NOMO-1 treated with dmso at 0.1 percent for 144 hours (cell line): ENCODE measurements at regions not wholly inside any gene's neighbourhood (a gene's known extent, or its start where the extent isn't known, plus 50 kb on each side); places are given as distances from the start of the nearest gene placed in this dataset.

Experiments
- DNase-seq: peaks from one replicate; lab custom pipeline; 2025; ENCODE audit not compliant: unreplicated experiment; lab: John Stamatoyannopoulos, UW

DNA sequence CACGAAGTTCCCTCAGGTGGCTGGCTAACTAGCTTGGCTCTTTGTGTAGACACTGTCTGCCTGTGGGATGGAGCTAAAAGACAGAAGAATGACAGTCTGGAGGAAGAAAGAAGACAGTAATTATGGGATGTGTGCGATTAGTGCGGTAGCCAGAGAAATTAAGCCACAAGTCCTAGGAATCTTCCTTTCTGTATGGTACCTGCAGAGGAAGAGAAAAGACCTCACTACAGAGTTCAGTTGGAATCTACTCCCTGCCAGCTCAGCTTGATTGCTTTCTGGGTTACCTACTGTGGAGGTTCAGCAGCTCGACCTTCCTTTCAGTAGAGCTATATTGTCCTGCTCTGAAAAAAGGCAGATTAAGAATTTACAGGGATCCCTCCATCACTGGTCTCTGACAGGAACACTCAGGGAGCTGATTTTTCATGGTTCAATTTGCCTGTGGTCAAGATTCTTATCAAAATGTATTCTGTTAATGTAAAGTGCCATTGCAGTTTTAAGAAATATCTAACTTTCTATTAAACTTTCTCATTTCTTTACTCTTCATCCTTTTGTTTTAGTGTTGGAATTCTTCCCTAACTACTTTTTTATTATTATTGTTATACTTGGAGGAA lies 187.2 kb downstream of the CENPW start:
- DNase-seq: no peak

- no peak for DNase-seq
Measured at GRCh38 chr6:126529637-126530362, 189.9 kb downstream of the CENPW start.

- no peak for DNase-seq
Measured at GRCh38 chr6:126530775-126531174, 190.9 kb downstream of the CENPW start.

DNA sequence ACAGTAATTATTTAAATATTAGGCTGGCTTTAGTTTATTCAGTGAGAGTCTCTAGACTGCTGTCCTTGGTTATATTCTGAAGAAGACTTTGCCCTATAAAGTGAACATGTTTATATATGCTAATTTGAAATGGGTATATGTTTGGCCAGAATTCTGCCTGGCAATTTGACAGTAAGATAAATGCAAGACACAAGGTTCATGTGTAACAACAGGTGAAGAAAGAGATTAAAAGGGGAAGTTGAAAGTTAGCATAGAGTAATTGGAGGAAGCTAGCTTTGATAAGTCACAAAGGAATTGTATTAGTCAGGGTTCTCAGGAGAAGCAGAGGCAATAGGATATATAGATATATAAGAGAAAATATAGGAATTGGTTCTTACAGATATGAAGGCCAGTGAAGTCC lies 191.4 kb downstream of the CENPW start:
- no peak for DNase-seq

DNA sequence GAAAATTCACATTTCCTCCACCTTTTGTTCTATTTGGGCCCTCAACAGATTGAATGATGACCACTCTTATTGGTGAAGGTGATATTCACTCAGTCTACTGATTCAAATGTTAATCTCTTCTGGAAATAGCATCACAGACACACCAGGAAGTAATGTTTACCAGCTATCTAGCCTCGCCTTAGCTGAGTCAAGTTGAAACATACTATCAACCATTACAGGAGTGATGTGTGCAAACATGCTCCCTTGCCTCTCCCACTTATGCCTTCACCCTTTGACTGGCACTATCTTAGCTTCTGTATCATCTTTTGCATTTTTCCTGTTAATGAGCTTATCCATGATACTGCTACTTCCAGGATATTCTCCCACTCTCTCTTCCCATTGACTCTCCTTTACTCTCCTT lies 191.9 kb downstream of the CENPW start:
- no peak for DNase-seq

- no peak for DNase-seq
Measured at GRCh38 chr6:126534401-126534800, 194.5 kb downstream of the CENPW start.

GRCh38 chr6:126535138-126535537 lies 195.2 kb downstream of the CENPW start:
- DNase-seq: no peak

DNA sequence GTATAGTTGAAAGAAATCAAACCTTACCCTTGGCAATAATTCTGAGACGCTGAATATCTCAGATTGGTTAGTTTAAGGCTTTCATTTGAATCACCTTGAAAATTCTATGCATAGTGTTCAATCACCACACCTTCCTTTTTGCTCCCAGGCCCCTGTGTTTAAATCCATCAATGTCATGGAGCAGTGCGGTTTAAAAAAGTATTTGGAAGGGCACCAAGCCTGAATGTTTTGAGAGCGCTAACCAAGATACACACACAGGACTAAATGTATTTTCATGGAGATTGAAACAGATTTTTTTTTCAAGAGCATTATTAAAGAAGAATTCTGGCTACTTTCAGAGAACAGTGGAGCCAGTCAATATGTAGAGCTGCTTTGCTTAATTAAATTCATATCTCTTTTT lies 195.7 kb downstream of the CENPW start:
- DNase-seq: no peak

- DNase-seq: no peak
Measured at GRCh38 chr6:126537061-126537816, 197.3 kb downstream of the CENPW start.

- no peak for DNase-seq
Measured at GRCh38 chr6:126539022-126539421, 199.1 kb downstream of the CENPW start.

DNA sequence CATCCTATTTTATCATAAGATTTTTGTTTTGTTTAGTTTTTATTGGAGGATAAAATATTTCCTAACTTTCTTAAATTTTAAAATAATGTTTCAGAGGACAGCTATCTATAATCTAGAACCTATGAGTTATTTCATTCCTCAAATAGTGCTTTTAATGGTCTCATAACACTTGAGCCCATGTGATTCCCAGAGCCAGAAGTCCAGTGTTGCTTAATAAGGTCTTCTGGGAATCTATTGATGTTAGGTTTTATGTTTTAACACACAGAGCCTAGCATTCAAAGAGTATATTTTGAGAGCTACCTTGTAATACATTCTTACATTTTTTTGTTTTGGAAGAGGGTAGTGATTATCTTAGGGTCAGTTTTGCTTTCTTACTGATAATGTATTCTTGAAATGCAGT lies 200.2 kb downstream of the CENPW start:
- DNase-seq: no peak

DNA sequence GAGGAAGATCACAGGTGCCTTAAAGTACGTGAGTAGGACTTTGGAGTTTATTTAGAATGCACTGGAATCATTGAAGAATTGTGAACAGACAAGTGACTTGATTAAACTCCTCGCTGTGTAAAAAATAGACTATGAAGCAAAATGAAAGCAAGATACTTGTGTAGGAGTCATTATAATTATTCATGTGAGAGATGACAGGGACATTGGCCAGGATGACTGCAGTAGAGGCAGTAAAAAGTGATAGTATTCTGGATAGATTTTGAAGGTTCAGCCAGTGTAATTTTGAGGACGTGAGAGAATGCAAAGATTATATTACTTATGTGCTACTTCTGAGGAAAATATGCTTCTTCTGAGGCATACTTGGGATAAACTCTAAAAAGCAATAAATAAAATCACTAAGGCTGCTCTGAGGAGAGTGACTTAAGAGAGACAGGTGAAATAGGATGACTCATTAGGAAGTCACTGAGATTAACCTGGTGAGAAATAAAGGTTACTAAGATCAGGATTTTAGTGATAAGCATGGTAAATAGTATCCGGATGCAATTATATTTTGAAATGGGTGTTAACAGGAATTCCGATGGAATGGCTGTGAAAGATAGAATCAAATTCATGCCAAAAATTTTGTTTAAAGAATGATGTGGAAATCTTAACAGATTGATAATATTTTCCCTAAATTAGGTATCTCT lies 202.0 kb downstream of the CENPW start:
- no peak for DNase-seq

DNA sequence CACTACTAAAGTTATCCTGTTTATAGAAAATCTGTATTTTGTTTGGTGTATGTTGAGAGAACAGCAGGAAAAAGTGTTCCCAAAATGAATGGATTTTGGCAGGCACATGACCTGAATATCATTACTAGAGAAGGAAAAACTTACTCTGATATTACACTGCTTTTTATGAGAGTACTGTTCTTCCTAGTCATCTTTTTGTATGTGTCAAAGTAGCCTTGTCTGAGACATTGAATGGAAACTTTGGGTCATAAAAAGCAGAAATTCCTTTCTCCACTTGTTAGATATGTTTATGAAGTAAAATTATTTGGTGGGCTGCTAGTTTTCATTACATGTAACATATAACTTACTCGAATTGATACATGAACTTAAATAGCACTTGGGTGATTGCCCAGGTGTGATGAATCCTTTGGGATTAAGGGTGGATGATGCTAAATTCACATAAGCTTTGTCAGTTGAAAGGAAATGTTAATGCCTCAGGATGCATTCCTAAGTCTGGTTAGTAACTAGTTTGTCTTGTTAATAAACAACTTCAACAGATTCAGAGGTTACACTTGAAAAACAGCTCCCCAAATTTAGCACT lies 206.7 kb downstream of the CENPW start:
- no peak for DNase-seq

- DNase-seq: no peak
Measured at GRCh38 chr6:126548300-126548699, 208.4 kb downstream of the CENPW start.

GRCh38 chr6:126550323-126550722 lies 210.4 kb downstream of the CENPW start:
- DNase-seq: no peak

- no peak for DNase-seq
Measured at GRCh38 chr6:126551832-126552231, 211.9 kb downstream of the CENPW start.

DNA sequence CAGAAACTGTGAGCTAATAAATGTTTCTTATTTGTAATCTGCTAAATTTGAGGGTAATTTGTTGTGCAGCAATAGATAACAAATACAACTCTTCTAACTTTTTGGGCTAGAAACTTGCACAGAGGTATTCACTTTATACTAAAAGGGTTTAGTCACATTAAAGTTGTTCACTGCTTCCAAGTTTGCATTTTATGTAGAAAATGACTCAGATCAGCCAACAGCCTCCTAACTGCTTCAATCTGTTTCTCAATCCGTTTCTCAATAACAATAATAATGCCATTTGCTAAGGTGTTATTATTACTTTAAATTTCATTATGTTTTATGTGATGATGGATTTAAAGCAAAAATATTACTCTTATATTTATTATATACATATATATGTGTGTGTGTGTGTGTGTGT lies 213.9 kb downstream of the CENPW start:
- DNase-seq: no peak

DNA sequence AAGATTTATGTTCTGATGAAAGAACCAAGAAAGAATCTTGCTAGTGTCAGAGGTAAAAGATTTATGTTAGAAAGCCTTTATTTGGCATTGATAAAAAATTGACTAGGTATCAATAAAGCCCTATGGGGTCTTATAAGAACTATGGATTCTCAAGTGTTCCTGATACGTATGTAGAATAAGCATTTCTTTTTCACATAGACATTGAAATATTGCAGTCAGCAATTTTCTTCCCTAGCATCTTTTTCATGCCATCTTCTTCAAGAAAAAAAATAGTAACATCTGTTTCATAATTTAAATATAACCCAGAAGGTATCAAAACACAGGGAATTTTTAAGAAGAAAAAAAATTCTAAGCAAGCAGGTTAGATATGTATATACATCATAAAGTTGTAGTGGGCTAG lies 230.6 kb downstream of the CENPW start:
- DNase-seq: no peak

DNA sequence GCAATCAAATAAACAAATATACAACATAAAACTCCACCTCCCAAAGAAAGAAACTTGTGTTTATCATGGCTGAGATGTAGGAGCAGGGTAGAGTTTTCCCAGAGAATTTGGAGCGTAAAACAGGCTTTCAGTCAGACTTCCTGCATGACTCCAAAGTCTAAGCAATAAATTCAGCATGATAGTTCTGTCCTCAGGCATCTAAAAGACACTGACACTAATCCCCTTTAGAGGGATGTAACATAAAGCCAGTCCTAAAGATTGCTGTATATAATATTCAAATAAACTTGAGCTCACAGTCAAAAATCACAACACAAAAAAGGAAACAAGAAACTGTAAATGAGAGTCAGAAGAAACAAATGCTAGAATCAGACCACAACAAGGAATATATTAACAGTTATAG lies 234.4 kb downstream of the CENPW start:
- no peak for DNase-seq

GRCh38 chr6:126581316-126581715 lies 241.4 kb downstream of the CENPW start:
- no peak for DNase-seq

DNA sequence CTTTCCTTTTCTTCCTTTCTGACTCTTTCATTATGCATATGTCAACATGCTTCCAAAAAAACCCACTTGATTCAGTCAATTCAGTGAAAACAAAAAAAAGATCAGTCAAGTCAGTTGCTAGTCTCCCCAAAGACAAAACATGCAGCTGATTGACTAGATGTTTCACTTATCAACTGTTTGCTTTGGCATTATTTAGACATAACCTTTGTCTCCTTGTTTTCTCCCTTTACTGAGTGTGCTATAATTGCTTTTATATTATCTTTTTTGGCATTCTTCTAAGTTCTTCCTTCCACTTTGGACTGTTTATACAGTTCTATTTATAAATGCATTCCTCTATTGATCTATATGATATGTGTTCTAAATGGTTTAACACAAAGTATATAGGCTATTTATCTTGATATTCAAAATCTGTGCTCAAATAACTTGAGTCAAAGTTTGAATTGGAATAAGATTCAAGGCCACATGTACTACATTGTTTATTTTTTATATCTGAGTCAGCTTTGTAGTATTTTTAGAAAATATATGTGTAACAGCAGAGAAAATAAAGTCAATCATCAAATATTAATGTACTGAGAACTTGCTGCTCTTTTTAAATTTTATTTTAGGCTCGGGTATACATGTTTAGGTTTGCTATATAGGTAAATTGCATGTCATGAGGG lies 260.5 kb downstream of the CENPW start:
- DNase-seq: no peak
